Astrocyte of the cerebellum (primary cell): ENCODE measurements at regions not wholly inside any gene's neighbourhood (a gene's known extent, or its start where the extent isn't known, plus 50 kb on each side); places are given as distances from the start of the nearest gene placed in this dataset.

ENCODE experiments used
- DNase-seq: peaks from one replicate; pipeline ENCODE4 v3.0.0-alpha.2; 2011; ENCODE audit warnings: low read depth
- H3K4me3 ChIP-seq: 2 replicates; pipeline ENCODE4 v1.5.1; 2011; ENCODE audit warnings: mild to moderate bottlenecking, low read depth, low read length, moderate library complexity
- in situ Hi-C: cut with HindIII; loops from 2 replicates; pipeline ENCODE4 v1.10.0; 2017; ENCODE audit warnings: low sequenced_read_pairs
- TF ChIP-seq, protein P1 (sequence below): IDR thresholded peaks from 2 replicates; pipeline ENCODE4 v1.5.1; 2012; ENCODE audit warnings: low read length, low read depth, moderate library complexity, mild to moderate bottlenecking; ENCODE audit errors: missing control alignments

- H3K4me3 ChIP-seq = no peak overlapping the region
- in situ Hi-C loops = no loop called here
- DNase-seq = no peak
- TF ChIP-seq, protein P1, sequence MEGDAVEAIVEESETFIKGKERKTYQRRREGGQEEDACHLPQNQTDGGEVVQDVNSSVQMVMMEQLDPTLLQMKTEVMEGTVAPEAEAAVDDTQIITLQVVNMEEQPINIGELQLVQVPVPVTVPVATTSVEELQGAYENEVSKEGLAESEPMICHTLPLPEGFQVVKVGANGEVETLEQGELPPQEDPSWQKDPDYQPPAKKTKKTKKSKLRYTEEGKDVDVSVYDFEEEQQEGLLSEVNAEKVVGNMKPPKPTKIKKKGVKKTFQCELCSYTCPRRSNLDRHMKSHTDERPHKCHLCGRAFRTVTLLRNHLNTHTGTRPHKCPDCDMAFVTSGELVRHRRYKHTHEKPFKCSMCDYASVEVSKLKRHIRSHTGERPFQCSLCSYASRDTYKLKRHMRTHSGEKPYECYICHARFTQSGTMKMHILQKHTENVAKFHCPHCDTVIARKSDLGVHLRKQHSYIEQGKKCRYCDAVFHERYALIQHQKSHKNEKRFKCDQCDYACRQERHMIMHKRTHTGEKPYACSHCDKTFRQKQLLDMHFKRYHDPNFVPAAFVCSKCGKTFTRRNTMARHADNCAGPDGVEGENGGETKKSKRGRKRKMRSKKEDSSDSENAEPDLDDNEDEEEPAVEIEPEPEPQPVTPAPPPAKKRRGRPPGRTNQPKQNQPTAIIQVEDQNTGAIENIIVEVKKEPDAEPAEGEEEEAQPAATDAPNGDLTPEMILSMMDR = no peak
These were observed 319.5 kb downstream of the CBLN4 start for GRCh38 chr20:55685841-55686240.

GRCh38 chr20:55685425-55685824, 319.9 kb downstream of the CBLN4 start:
- TF ChIP-seq, protein P1 = no peak
- DNase-seq = no peak
- in situ Hi-C loops = no loop called here
- H3K4me3 ChIP-seq = no peak overlapping the region

- no peak for DNase-seq
- TF ChIP-seq, protein P1 = no peak
- in situ Hi-C loops = no loop called here
- H3K4me3 ChIP-seq = no peak overlapping the region
These were observed 320.7 kb downstream of the CBLN4 start for GRCh38 chr20:55684578-55684977.

- no peak for DNase-seq
- H3K4me3 ChIP-seq = no peak overlapping the region
- TF ChIP-seq, protein P1 = no peak
- in situ Hi-C loops = no loop called here
These were observed 326.2 kb downstream of the CBLN4 start for GRCh38 chr20:55678970-55679667.

GRCh38 chr20:55678126-55678525, 327.2 kb downstream of the CBLN4 start:
- no peak overlapping the region for H3K4me3 ChIP-seq
- DNase-seq = no peak
- TF ChIP-seq, protein P1 = no peak
- in situ Hi-C loops = no loop called here

DNA sequence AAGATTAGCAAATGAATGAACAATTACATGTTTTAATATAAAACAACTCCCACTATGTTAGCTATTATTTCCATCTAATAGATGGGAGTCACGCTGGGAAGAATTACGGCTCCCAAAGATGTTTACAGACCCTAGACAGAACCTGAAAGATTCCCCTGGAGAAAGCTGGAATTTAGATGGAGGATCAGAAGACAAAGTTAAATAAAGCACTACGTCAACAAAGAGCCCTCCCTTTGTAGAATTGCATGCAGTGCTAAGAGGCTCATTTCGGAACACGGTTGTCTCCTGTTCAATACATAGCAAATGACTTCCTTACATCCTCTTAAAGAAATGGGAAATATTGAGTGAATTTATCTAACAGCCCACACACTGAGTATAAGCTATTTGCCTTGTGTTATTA, 328.3 kb downstream of the CBLN4 start:
- H3K4me3 ChIP-seq = no peak overlapping the region
- in situ Hi-C loops = no loop called here
- DNase-seq = no peak

More for the DNA sequence above, 328.3 kb downstream of the CBLN4 start:
- TF ChIP-seq, protein P1 = no peak
